Epithelial cell of esophagus (primary cell): ENCODE measurements at regions not wholly inside any gene's neighbourhood (a gene's known extent, or its start where the extent isn't known, plus 50 kb on each side); places are given as distances from the start of the nearest gene placed in this dataset.
"Not testable (repeated sequence)": the region's sequence is repeated elsewhere in the genome, so short reads cannot be mapped to it uniquely, and the experiment has no call there.

Experiments used
- DNase-seq: peaks from one replicate; pipeline ENCODE4 v3.0.0; 2010; ENCODE audit warnings: low read depth
- H3K4me3 ChIP-seq: 2 replicates; pipeline ENCODE4 v1.5.1; 2011; ENCODE audit warnings: mild to moderate bottlenecking, low read length, control low read depth
- CTCF ChIP-seq: IDR thresholded peaks from 2 replicates; pipeline ENCODE4 v1.5.1; 2011; ENCODE audit warnings: low read depth, mild to moderate bottlenecking, low read length, control low read depth, inconsistent platforms; ENCODE audit not compliant: insufficient read depth; ENCODE audit errors: missing control alignments

- DNase-seq: no peak
- H3K4me3 ChIP-seq: no peak overlapping the region
Measured at GRCh38 chr1:203406446-203407045, 55.6 kb upstream of the FMOD start.

GRCh38 chr1:203407296-203407695, 56.4 kb upstream of the FMOD start:
- H3K4me3 ChIP-seq: no peak overlapping the region
- DNase-seq: no peak
- TF ChIP-seq CTCF: no peak

More at GRCh38 chr1:203406446-203407045, 55.6 kb upstream of the FMOD start:
- no peak for TF ChIP-seq CTCF

GRCh38 chr1:203408486-203409481, 57.9 kb upstream of the FMOD start:
- TF ChIP-seq CTCF: no peak
- no peak overlapping the region for H3K4me3 ChIP-seq
- DNase-seq: peak; percentile 62

- no peak for TF ChIP-seq CTCF
- no peak overlapping the region for H3K4me3 ChIP-seq
- DNase-seq: no peak
Measured at GRCh38 chr1:203410182-203410900, 59.4 kb upstream of the FMOD start.

- H3K4me3 ChIP-seq, DNase-seq: not testable (repeated sequence)
Measured at GRCh38 chr1:203411431-203411830, 60.5 kb upstream of the FMOD start.

- TF ChIP-seq CTCF: no peak
- DNase-seq: no peak
- no peak overlapping the region for H3K4me3 ChIP-seq
Measured at GRCh38 chr1:203419558-203419957, 56.0 kb upstream of the PRELP start.

GRCh38 chr1:203420263-203420662, 55.3 kb upstream of the PRELP start:
- H3K4me3 ChIP-seq: no peak overlapping the region
- no peak for DNase-seq
- no peak for TF ChIP-seq CTCF
